K562 (cell line): ENCODE measurements at regions not wholly inside any gene's neighbourhood (a gene's known extent, or its start where the extent isn't known, plus 50 kb on each side); places are given as distances from the start of the nearest gene placed in this dataset.

Source experiments
- ATAC-seq: fragments of 200-7000 bp; cut with Tn5 transposase; 3 replicates; pipeline ENCODE4 v1.9.1; 2020; ENCODE audit warnings: moderate library complexity
- BruUV-seq: library from RNA; stranded (reverse); fragments of 400-500 nt; replicated peaks from 2 replicates; lab custom pipeline; 2021; lab: Mats Ljungman, UMichigan
- CTCF ChIA-PET: fragments of 300-600 bp; formaldehyde crosslinking; extraction: SDS; loops from one replicate; lab custom pipeline; 2021; ENCODE audit warnings: low intra/inter-chr PET ratio; lab: Yijun Ruan, JAX
- POLR2A ChIA-PET: fragments of 300-600, 350-650 bp; sonication (Branson Sonifier 250); formaldehyde crosslinking; extraction: SDS; loops from one replicate; lab custom pipeline; 2021; ENCODE audit warnings: antibody characterized with exemption, inconsistent platforms; lab: Yijun Ruan, JAX
- DNase-seq, 4 experiments: peaks; one replicate each; pipeline versions ENCODE4 v3.0.0 to v3.0.0-alpha.2; 2011 to 2018; ENCODE audit warnings: low spot score in 3 of 4, mixed read lengths in 3 of 4; ENCODE audit errors: extremely low read depth in 1 of 4
- FAIRE-seq: peaks from 2 replicates; lab custom pipeline; 2011; peaks lifted over from hg19 to GRCh38; lab: Jason Lieb, UNC
- H2AFZ ChIP-seq: 2 replicates; pipeline ENCODE4 v1.6.0; 2011; ENCODE audit warnings: low read depth, low read length, control low read depth, inconsistent platforms
- H3K27ac ChIP-seq: fragments of 200-600 bp; 3 replicates; pipeline ENCODE4 v1.8.0; 2011; ENCODE audit warnings: low read depth, mild to moderate bottlenecking, control low read depth, inconsistent platforms, low read length, moderate library complexity, mixed read lengths; ENCODE audit errors: extremely low read depth
- H3K27me3 ChIP-seq, 2 experiments: fragments of 300-600 bp in 1 of 2; 2 replicates in 1 of 2; 3 replicates in 1 of 2; pipeline versions ENCODE4 v1.6.0 to v1.8.0; 2011; ENCODE audit warnings: inconsistent platforms in 2 of 2, low read length in 2 of 2, mild to moderate bottlenecking in 1 of 2, mixed read lengths in 1 of 2, moderate library complexity in 1 of 2; ENCODE audit not compliant: control insufficient read depth in 2 of 2, insufficient read depth in 2 of 2
- H3K36me3 ChIP-seq: fragments of 300-600 bp; 3 replicates; pipeline ENCODE4 v1.8.0; 2011; ENCODE audit warnings: mild to moderate bottlenecking, low read length, inconsistent platforms; ENCODE audit not compliant: control insufficient read depth, insufficient read depth
- H3K4me1 ChIP-seq, 2 experiments: fragments of 200-600 bp in 1 of 2; replicated peaks in 1 of 2; 2 replicates in 1 of 2; 3 replicates in 1 of 2; pipeline versions ENCODE4 v1.5.1 to v1.8.0; 2011; ENCODE audit warnings: inconsistent platforms in 2 of 2, low read length in 2 of 2, mild to moderate bottlenecking in 1 of 2, mixed read lengths in 1 of 2, moderate library complexity in 1 of 2; ENCODE audit not compliant: control insufficient read depth in 2 of 2, insufficient read depth in 2 of 2
- H3K4me2 ChIP-seq: 2 replicates; pipeline ENCODE4 v1.6.1; 2011; ENCODE audit warnings: low read length, control low read depth, inconsistent platforms, mixed read lengths; ENCODE audit not compliant: insufficient read depth
- H3K4me3 ChIP-seq: fragments of 200-600 bp; sonication (generic), shearing (Covaris generic); 2 replicates; pipeline ENCODE4 v1.5.1; 2016; ENCODE audit warnings: control low read depth, inconsistent platforms
- H3K79me2 ChIP-seq: fragments of 200-600 bp; 3 replicates; pipeline ENCODE4 v1.8.0; 2011; ENCODE audit warnings: low read length, inconsistent platforms; ENCODE audit not compliant: control insufficient read depth, insufficient read depth
- H3K9ac ChIP-seq, 2 experiments: 2 replicates each; pipeline versions ENCODE4 v1.6.0 to v1.6.1; 2011; ENCODE audit warnings: low read depth in 2 of 2, low read length in 2 of 2, control low read depth in 1 of 2, inconsistent platforms in 1 of 2, mild to moderate bottlenecking in 1 of 2, mixed read lengths in 1 of 2; ENCODE audit not compliant: insufficient read depth in 1 of 2
- H3K9me1 ChIP-seq: one replicate; pipeline ENCODE4 v1.6.0; 2011; ENCODE audit warnings: inconsistent platforms, mild to moderate bottlenecking, low read length, moderate library complexity; ENCODE audit not compliant: control insufficient read depth, insufficient read depth
- H3K9me3 ChIP-seq: replicated peaks from 2 replicates; pipeline ENCODE4 v1.5.1; 2011; ENCODE audit warnings: low read depth, low read length, inconsistent platforms; ENCODE audit not compliant: control insufficient read depth, insufficient read depth
- H4K20me1 ChIP-seq: replicated peaks from 2 replicates; pipeline ENCODE4 v1.6.1; 2011; ENCODE audit warnings: low read length, inconsistent platforms, mixed read lengths; ENCODE audit not compliant: control insufficient read depth, insufficient read depth
- BRCA1 ChIP-seq, 2 experiments: fragments of 450-650 bp in 1 of 2; sonication (generic) in 1 of 2; formaldehyde crosslinking in 1 of 2; IDR thresholded peaks; 2 replicates each; pipeline versions ENCODE4 v1.5.0 to v1.6.1; 2017 to 2020; ENCODE audit warnings: mild to moderate bottlenecking in 1 of 2, missing genetic modification reagents in 1 of 2
- ETV6 ChIP-seq, 3 experiments: fragments of 150-350 bp in 1 of 3; sonication (generic) in 1 of 3; formaldehyde crosslinking in 1 of 3; IDR thresholded peaks; 2 replicates each; pipeline versions ENCODE4 v1.6.1 to v1.8.0; 2014 to 2022; ENCODE audit warnings: borderline replicate concordance in 2 of 3, low read depth in 2 of 3, antibody characterized with exemption in 1 of 3, low read length in 1 of 3, mild to moderate bottlenecking in 1 of 3, missing genetic modification reagents in 1 of 3
- MLLT1 ChIP-seq, 2 experiments: fragments of 450-650 bp; IDR thresholded peaks; 2 replicates each; pipeline ENCODE4 v1.6.1; 2016
- MYC ChIP-seq, 2 experiments: fragments of 250-450 bp in 1 of 2; sonication (Bioruptor Pico) in 1 of 2; IDR thresholded peaks; 2 replicates each; pipeline versions ENCODE4 v1.5.1 to v1.6.1; 2012 to 2021; ENCODE audit warnings: low read depth in 2 of 2, borderline replicate concordance in 1 of 2, improper control_type of control experiment in 1 of 2, low read length in 1 of 2, mild to moderate bottlenecking in 1 of 2, moderate library complexity in 1 of 2
- PHF8 ChIP-seq: fragments of 200-600 bp; sonication (generic); IDR thresholded peaks from 2 replicates; pipeline ENCODE4 v1.6.1; 2012; ENCODE audit warnings: mixed run types, mild to moderate bottlenecking, inconsistent platforms, low read length, moderate library complexity, borderline replicate concordance
- POLR2B ChIP-seq: fragments of 450-650 bp; IDR thresholded peaks from 2 replicates; pipeline ENCODE4 v1.6.1; 2018; ENCODE audit warnings: low read depth; ENCODE audit not compliant: partially characterized antibody
- SP2 ChIP-seq: IDR thresholded peaks from 2 replicates; pipeline ENCODE4 v1.6.1; 2011; ENCODE audit warnings: mild to moderate bottlenecking, low read depth, low read length, moderate library complexity; ENCODE audit not compliant: poor library complexity, severe bottlenecking; ENCODE audit errors: extremely low read depth
- ZNF146 ChIP-seq: IDR thresholded peaks from one replicate; pipeline ENCODE4 v1.6.1; 2018; ENCODE audit warnings: missing compliant biosample characterization; ENCODE audit not compliant: unreplicated experiment
- WGBS: fragments of 100-300 bp; shearing (Covaris generic); methylation state at CpG from one replicate; pipeline ENCODE4 v1.1.6; 2016; ENCODE audit warnings: low coverage, mixed read lengths; ENCODE audit not compliant: insufficient coverage; ENCODE audit errors: missing lambda C conversion rate; 5-methylcytosine and 5-hydroxymethylcytosine counted together
- in situ Hi-C: fragments of 300-500 bp; cut with MboI; formaldehyde crosslinking; loops from 4 replicates; pipeline ENCODE4 v1.15.0; 2018; ENCODE audit warnings: inconsistent platforms, mixed read lengths
- intact Hi-C: fragments of 100-400 bp; cut with micrococcal nuclease; formaldehyde crosslinking; loops from 2 replicates; pipeline ENCODE4 v1.14.2; 2022
- TF ChIP-seq, protein P1 (sequence below): conservative IDR thresholded peaks from 2 replicates; pipeline ENCODE4 v1.6.1; 2011; ENCODE audit warnings: low read depth, mild to moderate bottlenecking, low read length; ENCODE audit not compliant: control insufficient read depth
- TF ChIP-seq, protein P2 (sequence below), 2 experiments: IDR thresholded peaks in 1 of 2; conservative IDR thresholded peaks in 1 of 2; 2 replicates each; pipeline ENCODE4 v1.6.1; 2016; ENCODE audit warnings: low read depth in 2 of 2, mild to moderate bottlenecking in 1 of 2, missing compliant biosample characterization in 1 of 2, missing genetic modification characterization in 1 of 2, moderate library complexity in 1 of 2
- TF ChIP-seq, protein P3 (sequence below): fragments of 250-450 bp; sonication (Bioruptor Pico); IDR thresholded peaks from 2 replicates; pipeline ENCODE4 v1.4.0; 2020; ENCODE audit warnings: mild to moderate bottlenecking, moderate library complexity

DNA sequence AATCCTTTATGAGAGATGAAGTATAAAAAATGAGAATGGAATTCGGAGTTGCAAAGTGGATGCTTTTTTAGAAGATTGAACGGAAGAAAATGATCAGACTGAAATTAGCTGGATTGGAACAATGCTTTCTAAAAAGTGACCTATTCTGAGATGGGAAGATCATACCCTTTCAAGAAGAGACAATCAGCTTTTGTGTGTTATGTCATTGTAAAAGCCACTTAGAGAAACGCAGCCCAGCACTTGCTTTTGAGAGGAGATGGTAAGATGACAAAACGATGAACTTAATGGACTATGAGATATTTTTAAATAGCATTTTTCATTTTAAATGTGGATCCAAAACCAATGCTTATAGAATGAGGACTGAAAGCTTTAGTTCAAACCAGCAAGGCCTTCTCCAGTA, 871.4 kb upstream of the KLHL29 start:
- Histone ChIP-seq H2AFZ (no peak overlapping the region), H3K9me1 (no peaks in the 10 kb centered on the region), H3K4me2 (no peak overlapping the region), H3K9me3 (no peaks in the 10 kb centered on the region), H3K4me1 (no peaks in the 10 kb centered on the region), H3K4me3 (no peak overlapping the region), H3K27ac (no peak overlapping the region), H3K79me2 (no peaks in the 10 kb centered on the region), H3K36me3 (no peaks in the 10 kb centered on the region), H3K9ac (no peak overlapping the region), H3K27me3 (no peaks in the 10 kb centered on the region), H4K20me1 (no peaks in the 10 kb centered on the region)
- intact Hi-C loops (no loop called here), in situ Hi-C loops (no loop called here)
- DNase-seq (no peak), FAIRE-seq (no peak), ATAC-seq (no peak)
- ChIA-PET CTCF (no interaction called here), POLR2A (no interaction called here)
- WGBS = 2% methylated on average over 4 of the region's 4 CpGs
- BruUV-seq = no TSS peak
- TF ChIP-seq, protein P1, sequence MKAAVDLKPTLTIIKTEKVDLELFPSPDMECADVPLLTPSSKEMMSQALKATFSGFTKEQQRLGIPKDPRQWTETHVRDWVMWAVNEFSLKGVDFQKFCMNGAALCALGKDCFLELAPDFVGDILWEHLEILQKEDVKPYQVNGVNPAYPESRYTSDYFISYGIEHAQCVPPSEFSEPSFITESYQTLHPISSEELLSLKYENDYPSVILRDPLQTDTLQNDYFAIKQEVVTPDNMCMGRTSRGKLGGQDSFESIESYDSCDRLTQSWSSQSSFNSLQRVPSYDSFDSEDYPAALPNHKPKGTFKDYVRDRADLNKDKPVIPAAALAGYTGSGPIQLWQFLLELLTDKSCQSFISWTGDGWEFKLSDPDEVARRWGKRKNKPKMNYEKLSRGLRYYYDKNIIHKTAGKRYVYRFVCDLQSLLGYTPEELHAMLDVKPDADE = no peak
- no peak for TF ChIP-seq ZNF146 (CRISPR knock-in tag)
- TF ChIP-seq BRCA1 (IDR thresholded peaks at IDR 0.05) = no peak
- TF ChIP-seq BRCA1 (CRISPR knock-in tag; IDR thresholded peaks at IDR 0.05) = no peak
- TF ChIP-seq POLR2B = no peak
- no peak for TF ChIP-seq PHF8
- TF ChIP-seq, protein P2, sequence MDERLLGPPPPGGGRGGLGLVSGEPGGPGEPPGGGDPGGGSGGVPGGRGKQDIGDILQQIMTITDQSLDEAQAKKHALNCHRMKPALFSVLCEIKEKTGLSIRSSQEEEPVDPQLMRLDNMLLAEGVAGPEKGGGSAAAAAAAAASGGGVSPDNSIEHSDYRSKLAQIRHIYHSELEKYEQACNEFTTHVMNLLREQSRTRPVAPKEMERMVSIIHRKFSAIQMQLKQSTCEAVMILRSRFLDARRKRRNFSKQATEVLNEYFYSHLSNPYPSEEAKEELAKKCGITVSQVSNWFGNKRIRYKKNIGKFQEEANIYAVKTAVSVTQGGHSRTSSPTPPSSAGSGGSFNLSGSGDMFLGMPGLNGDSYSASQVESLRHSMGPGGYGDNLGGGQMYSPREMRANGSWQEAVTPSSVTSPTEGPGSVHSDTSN (CRISPR knock-in tag; IDR thresholded peaks at IDR 0.05; ENCODE audit: low read depth) = no peak
- TF ChIP-seq, protein P2 (tag; conservative IDR thresholded peaks at IDR 0.05; ENCODE audit: low read depth) = no peak
- TF ChIP-seq ETV6 (IDR thresholded peaks at IDR 0.05; ENCODE audit: borderline replicate concordance in 1 of 2, low read depth in 2 of 2, low read length in 1 of 2) = no peak
- no peak for TF ChIP-seq ETV6 (CRISPR knock-in tag; IDR thresholded peaks at IDR 0.05; ENCODE audit: borderline replicate concordance)
- no peak for TF ChIP-seq MLLT1 (IDR thresholded peaks at IDR 0.05)
- no peak for TF ChIP-seq MYC (IDR thresholded peaks at IDR 0.05; ENCODE audit: low read depth, low read length)
- no peak for TF ChIP-seq MYC (CRISPR knock-in tag; IDR thresholded peaks at IDR 0.05; ENCODE audit: borderline replicate concordance, low read depth)
- TF ChIP-seq, protein P3, sequence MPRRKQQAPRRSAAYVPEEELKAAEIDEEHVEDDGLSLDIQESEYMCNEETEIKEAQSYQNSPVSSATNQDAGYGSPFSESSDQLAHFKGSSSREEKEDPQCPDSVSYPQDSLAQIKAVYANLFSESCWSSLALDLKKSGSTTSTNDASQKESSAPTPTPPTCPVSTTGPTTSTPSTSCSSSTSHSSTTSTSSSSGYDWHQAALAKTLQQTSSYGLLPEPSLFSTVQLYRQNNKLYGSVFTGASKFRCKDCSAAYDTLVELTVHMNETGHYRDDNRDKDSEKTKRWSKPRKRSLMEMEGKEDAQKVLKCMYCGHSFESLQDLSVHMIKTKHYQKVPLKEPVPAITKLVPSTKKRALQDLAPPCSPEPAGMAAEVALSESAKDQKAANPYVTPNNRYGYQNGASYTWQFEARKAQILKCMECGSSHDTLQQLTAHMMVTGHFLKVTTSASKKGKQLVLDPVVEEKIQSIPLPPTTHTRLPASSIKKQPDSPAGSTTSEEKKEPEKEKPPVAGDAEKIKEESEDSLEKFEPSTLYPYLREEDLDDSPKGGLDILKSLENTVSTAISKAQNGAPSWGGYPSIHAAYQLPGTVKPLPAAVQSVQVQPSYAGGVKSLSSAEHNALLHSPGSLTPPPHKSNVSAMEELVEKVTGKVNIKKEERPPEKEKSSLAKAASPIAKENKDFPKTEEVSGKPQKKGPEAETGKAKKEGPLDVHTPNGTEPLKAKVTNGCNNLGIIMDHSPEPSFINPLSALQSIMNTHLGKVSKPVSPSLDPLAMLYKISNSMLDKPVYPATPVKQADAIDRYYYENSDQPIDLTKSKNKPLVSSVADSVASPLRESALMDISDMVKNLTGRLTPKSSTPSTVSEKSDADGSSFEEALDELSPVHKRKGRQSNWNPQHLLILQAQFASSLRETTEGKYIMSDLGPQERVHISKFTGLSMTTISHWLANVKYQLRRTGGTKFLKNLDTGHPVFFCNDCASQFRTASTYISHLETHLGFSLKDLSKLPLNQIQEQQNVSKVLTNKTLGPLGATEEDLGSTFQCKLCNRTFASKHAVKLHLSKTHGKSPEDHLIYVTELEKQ (CRISPR knock-in tag) = no peak
- TF ChIP-seq SP2 = no peak
